MCF 10A (cell line): ENCODE measurements at regions not wholly inside any gene's neighbourhood (a gene's known extent, or its start where the extent isn't known, plus 50 kb on each side); places are given as distances from the start of the nearest gene placed in this dataset.

Source experiments
- BruUV-seq: library from RNA; stranded (reverse); fragments of 400-500 nt; replicated peaks from 2 replicates; lab custom pipeline; 2021; lab: Mats Ljungman, UMichigan
- CTCF ChIA-PET: fragments of 300-600 bp; sonication (Branson Sonifier 250); formaldehyde crosslinking; extraction: SDS; loops from one replicate; lab custom pipeline; 2021; ENCODE audit warnings: antibody characterized with exemption, inconsistent platforms; lab: Yijun Ruan, JAX
- POLR2A ChIA-PET: fragments of 300-600, 350-650 bp; sonication (Branson Sonifier 250); formaldehyde crosslinking; extraction: SDS; loops from one replicate; lab custom pipeline; 2020; ENCODE audit warnings: antibody characterized with exemption, inconsistent platforms; lab: Yijun Ruan, JAX
- DNase-seq: peaks from one replicate; pipeline ENCODE4 v3.0.0-alpha.2; 2018; ENCODE audit not compliant: unreplicated experiment
- H3K27ac Mint-ChIP-seq: one replicate; pipeline ENCODE4 v1.8.0; 2022; ENCODE audit warnings: mild to moderate bottlenecking, low read depth, mixed read lengths; ENCODE audit not compliant: unreplicated experiment
- H3K27me3 Mint-ChIP-seq: one replicate; pipeline ENCODE4 v1.8.0; 2022; ENCODE audit warnings: mixed read lengths; ENCODE audit not compliant: insufficient read depth, unreplicated experiment
- H3K36me3 Mint-ChIP-seq: one replicate; pipeline ENCODE4 v1.8.0; 2022; ENCODE audit warnings: mild to moderate bottlenecking, moderate library complexity, mixed read lengths; ENCODE audit not compliant: insufficient read depth, unreplicated experiment
- H3K4me1 Mint-ChIP-seq: one replicate; pipeline ENCODE4 v1.8.0; 2022; ENCODE audit warnings: mixed read lengths; ENCODE audit not compliant: insufficient read depth, unreplicated experiment
- H3K4me3 Mint-ChIP-seq: one replicate; pipeline ENCODE4 v1.8.0; 2022; ENCODE audit warnings: mild to moderate bottlenecking, moderate library complexity, mixed read lengths; ENCODE audit not compliant: unreplicated experiment
- H3K9me3 Mint-ChIP-seq: one replicate; pipeline ENCODE4 v1.8.0; 2022; ENCODE audit warnings: mixed read lengths; ENCODE audit not compliant: unreplicated experiment
- intact Hi-C: fragments of 100-400 bp; cut with micrococcal nuclease; formaldehyde crosslinking; loops from 2 replicates; pipeline ENCODE4 v1.14.1; 2022
- TF ChIP-seq, protein P1 (sequence below): fragments of 200-600 bp; IDR thresholded peaks from one replicate; pipeline ENCODE4 v1.8.0; 2022; ENCODE audit warnings: antibody characterized with exemption, mild to moderate bottlenecking; ENCODE audit not compliant: unreplicated experiment

DNA sequence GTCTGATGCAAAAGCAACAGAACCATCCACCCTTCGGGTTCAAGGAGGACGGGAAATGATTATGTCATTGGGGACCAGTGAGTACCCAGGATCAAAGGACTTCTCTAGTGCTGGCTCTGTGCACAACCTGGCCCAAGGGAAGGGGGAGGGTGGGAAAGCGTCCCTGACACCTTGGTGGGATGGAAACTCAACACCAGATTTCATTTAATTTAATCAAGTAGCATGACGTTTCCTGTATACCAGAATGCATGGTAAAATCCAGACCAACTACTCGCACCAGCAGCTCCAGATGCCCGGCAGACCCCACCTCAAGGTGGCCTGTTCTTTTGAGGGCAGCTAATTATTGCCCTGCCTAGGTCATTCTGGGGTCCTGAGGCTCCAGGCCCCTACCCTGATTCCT lies 385.1 kb downstream of the CADM1 start:
- H3K36me3 Mint-ChIP-seq: no peaks in the 10 kb centered on the region
- H3K4me1 Mint-ChIP-seq: no peaks in the 10 kb centered on the region
- TF ChIP-seq, protein P1, sequence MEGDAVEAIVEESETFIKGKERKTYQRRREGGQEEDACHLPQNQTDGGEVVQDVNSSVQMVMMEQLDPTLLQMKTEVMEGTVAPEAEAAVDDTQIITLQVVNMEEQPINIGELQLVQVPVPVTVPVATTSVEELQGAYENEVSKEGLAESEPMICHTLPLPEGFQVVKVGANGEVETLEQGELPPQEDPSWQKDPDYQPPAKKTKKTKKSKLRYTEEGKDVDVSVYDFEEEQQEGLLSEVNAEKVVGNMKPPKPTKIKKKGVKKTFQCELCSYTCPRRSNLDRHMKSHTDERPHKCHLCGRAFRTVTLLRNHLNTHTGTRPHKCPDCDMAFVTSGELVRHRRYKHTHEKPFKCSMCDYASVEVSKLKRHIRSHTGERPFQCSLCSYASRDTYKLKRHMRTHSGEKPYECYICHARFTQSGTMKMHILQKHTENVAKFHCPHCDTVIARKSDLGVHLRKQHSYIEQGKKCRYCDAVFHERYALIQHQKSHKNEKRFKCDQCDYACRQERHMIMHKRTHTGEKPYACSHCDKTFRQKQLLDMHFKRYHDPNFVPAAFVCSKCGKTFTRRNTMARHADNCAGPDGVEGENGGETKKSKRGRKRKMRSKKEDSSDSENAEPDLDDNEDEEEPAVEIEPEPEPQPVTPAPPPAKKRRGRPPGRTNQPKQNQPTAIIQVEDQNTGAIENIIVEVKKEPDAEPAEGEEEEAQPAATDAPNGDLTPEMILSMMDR: no peak
- intact Hi-C loops: no loop called here
- H3K27me3 Mint-ChIP-seq: peaks cover 45% of the 10 kb centered on the region
- no peaks in the 10 kb centered on the region for H3K9me3 Mint-ChIP-seq
- H3K4me3 Mint-ChIP-seq: no peak overlapping the region
- DNase-seq: no peak
- POLR2A ChIA-PET: no interaction called here
- no peak overlapping the region for H3K27ac Mint-ChIP-seq
- no TSS peak for BruUV-seq
- CTCF ChIA-PET: no interaction called here
